LoVo (cell line): ENCODE measurements at regions not wholly inside any gene's neighbourhood (a gene's known extent, or its start where the extent isn't known, plus 50 kb on each side); places are given as distances from the start of the nearest gene placed in this dataset.
"Not testable (repeated sequence)": the region's sequence is repeated elsewhere in the genome, so short reads cannot be mapped to it uniquely, and the experiment has no call there.

Experiments
- DNase-seq: peaks from one replicate; pipeline ENCODE4 v3.0.0-alpha.2; 2016; ENCODE audit warnings: low spot score

DNA sequence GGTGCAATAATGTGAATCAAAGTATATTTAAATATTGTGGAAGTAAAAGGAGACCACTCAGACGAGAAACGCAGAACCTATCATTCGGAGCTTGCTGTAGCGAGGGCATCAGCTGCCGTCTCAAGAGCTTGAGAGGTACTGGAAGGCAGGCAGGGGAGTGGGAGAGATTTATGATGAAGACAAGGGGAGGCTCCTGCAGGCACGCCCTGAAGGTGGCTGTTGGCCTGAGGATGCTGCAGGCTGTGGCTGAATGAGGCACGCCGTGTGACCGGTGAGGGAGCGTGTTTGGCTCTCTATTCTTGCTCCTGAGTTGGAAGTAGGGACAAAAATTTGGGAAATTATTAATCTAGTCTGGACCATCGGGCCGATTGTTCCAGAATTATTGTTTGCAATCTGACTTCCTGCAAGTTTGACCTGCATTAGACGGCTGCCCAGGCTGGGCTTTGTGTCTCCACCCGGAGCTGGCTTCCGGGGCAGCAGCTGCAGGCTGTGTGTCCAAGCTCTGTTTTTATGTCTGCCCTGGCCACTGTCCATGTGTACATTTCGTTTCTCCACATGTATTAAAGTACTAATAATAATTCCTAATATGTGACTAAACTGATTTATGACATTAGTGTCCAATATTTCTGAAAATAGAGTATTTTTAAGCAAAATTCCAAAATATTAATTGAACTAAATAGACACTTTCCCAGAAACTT is 91.1 kb upstream of the ANKRD10 start:
- no peak for DNase-seq

DNA sequence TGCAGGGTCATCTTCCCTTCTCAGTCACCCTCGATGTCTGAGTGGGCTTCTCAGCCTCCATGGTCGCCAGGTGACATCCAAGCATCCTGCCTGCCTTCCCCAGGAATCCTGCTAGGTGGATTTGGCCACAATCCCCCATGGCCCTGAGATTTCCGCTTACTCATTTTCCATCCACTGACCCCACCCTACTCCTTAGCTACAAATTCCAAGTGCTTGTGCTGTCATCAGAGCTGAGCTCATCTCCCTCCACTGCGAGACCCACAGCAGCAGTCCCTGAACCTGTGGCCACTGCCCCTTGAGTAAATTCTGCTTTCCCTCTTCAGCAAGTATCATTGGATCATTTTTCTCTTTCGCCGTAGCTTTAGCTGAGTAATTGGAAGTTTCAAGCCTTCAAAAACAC is 90.5 kb upstream of the ANKRD10 start:
- no peak for DNase-seq

DNA sequence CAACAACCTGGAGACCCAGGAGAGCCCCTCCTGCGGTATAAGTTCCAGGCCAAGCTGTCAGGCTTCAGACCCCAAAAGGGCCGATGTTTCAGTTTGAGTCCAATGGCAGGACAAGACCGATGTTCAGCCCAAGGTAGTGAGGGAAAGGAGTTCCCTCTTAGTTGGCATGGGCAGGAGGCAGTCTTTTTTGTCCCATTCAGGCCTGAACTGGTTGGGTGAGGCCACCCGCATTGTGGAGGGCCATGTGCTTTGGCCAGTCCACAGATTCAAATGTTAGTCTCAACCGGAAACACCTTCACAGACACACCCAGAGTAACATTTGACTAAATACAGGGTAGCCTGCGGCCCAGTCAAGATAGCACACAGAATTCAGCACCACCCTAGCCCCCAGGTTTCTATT is 89.6 kb upstream of the ANKRD10 start:
- no peak for DNase-seq

DNA sequence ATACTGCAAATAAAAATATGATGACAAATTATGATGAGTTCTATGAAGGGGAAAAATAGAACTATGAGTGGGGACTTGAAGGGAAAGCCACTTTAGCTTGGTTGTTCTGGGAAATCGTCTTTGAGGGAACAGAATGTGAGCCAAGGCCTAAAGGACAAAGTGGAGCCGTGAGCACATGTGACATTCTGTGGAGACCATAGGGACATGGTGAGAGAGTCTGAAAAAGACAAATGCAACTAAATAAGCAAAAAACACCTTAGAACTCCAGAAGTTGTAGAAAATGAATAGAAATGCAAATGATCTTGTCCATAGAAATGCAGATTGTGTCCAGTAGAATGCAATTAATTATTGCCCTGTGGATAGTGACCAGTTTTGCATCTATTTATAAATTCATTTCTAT is 86.8 kb upstream of the ANKRD10 start:
- no peak for DNase-seq

DNA sequence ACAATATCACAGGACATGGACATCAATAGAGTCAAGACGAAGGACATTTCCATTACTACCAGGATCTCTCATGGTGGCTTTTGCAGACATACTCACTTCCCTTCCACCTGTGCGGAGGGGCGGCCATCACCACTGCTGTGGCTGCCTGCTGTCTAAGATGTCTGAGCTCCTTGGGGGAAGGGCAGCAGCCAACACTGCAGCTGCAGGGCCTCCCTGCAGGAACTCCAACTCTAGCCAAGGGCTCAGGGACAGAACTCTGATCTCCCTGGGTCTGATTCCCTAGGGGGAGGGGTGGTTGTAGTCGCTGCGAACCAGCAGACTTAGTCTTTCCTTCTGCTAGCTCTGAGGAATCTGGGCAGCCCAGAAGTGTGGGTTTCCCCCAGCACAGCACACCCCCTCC is 78.9 kb upstream of the ANKRD10 start:
- DNase-seq, result no peak

DNA sequence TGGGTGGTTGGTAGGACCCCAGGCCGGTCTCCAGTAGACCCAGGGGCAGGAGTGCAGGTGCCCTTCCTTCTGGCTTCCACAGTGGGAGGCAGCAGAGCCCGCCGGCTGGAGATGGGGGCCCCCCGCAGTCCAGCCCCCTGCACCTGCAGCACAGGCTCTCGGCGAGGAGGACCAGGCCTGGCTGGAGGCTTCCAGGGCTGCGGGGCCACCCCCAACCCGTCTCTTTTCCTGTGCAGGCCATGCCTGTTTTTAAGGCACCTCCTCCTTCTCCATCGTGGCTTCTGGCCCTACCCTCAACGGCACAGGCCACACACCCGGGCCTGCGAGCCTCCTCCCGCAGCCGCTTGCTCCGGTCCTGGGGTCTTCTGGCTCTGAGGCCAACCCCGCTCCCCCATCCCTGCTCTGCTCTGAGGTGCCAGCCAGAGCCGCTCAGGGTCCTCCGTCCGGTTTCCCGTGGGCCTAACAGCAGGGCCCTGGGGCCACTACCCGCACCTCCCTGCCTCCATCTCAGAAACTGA is 77.2 kb upstream of the ANKRD10 start:
- DNase-seq, result no peak

DNA sequence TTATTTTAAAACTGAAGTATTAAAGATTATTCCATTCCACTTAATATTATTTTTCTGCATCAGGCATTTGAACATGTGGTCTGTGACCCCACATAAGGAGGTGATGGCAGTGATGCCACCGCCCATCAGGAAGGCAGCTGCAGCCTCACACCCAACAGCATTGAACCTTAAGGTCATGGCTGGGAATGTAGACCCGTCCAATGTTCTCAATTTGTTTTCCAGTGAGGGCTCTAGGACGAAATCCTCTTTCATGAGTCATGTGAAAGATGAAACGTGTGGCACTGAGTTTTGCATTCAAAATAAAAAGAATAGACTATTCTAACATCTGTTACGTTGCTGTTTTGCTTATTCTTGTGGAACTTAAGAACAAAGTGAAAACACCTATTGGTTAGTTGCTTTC is 74.5 kb upstream of the ANKRD10 start:
- no peak for DNase-seq

DNA sequence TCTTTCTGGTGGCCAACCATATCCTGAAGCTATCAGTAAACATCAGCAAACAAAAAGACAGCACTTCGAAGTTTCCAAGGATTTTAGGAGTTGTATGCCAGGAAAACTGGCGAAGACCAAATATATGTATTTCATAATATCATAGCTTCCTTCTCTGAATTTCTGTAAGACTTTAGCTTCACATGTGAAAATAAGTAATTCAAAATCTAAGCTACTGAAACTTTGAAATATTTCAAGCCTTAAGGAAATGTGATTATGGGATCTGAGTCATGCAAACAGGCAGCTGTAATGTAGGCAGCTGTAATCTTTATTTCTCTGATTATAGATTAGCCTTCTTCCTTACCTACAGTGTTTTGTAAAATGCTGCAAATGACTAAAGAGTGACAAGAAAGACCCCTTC is 70.7 kb upstream of the ANKRD10 start:
- DNase-seq, result no peak

DNA sequence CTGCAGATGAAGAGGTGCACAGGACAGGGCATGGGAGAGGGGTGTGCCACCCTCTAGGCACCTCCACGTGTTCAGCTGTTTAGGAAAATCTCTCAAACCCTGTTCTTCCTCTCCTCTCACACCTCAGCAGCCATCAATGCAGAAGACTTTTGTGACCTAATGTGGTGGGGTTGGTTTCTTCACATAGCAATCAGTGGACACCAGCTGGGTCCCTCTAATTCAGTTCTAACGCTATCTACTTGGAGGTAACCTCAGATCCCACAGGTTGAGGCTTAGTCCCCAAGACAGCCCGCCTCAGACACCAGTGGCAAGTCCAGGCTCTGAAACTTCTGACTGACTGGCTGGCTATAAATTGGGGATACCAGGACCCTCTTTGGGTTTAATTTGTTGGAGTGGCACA is 69.9 kb upstream of the ANKRD10 start:
- no peak for DNase-seq

DNA sequence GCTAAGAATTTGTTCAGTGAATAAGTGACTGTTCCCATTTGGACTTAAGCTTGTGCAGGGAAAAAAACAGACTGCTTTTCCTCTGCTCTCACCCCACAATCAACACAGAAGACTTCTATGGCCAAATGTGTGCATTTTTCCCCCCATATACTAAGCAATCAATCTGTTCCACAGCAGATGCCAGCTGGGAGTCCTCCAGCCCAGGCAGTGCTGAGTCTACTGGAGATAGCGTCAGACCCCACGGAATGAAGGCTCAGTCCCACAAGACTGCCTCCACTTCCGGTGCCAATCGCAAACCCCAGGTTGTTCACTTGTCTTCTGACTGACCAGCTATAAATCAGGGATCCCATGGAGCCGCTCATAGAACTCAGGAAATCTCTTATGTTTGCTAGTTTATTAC is 69.5 kb upstream of the ANKRD10 start:
- DNase-seq, result no peak

DNA sequence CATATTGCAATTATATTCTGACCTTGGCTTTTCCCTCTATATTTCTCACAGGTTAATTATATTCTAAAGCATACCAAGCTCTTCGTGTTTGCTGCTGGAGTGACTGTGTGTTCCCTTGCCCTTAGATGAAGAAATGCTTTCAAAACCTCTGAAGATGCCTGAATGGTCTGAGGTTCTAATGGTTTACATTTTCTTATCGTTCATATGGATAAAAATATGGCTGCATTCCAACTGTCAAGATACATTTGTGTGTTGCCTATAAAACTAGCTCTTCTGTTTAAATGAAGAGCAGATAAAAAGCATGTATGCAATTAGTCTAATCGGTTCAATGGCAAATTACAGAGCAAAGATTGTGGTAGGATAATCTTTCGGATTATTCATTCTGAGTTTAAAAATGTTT is 68.4 kb upstream of the ANKRD10 start:
- DNase-seq, result no peak

DNA sequence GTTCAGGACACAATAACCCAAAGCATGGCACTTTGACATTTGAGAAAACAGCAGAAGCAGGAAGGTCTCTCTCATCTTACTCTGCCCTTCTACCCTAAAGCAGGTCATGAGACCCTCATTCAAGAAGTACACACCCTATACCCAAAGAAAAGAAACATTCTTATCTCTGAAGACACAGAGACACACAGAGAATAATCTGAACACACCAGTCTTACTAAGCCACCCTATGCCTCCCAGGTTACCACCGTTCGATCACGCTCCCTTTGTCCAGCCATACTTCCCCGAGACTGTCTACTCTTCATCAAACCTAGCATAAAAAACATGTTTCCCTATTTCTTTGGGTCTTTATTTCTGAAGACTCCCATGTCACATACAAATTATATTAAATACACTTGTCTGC is 66.5 kb upstream of the ANKRD10 start:
- no peak for DNase-seq

DNA sequence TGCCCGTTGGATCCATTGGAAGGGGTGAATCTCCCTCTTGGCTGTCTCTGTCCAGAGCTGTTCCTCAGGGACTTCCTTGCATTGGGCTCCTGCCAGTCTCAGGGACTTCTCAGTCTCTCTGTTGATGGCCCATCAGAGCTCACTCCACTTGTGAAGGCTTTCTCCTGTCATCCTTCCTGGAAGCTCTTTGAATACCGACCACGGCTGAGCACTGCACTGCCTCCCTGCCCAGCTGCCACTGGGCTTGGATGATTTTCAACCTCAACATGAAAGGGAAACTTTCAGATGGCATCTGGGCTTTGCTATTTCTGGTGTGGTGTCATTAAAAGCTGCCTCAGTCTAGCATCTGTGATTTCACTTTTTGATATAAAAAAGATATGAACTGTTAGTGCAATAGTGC is 66.1 kb upstream of the ANKRD10 start:
- no peak for DNase-seq

DNA sequence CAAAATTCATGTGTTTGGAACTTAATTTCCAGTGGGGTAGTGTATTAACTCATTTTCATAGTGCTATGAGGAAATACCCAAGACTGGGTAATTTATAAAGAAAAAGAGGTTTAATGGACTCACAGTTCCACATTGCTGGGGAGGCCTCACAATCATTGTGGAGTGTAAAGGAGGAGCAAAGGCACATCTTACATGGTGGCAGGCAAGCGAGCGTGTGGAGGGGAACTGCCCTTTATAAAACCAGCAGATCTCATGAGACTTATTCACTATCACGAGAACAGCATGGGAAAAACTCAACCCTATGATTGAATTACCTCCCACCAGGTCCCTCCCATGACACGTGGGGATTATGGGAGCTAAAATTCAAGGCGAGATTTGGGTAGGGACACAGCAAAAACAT is 64.3 kb upstream of the ANKRD10 start:
- not testable (repeated sequence) for DNase-seq

DNA sequence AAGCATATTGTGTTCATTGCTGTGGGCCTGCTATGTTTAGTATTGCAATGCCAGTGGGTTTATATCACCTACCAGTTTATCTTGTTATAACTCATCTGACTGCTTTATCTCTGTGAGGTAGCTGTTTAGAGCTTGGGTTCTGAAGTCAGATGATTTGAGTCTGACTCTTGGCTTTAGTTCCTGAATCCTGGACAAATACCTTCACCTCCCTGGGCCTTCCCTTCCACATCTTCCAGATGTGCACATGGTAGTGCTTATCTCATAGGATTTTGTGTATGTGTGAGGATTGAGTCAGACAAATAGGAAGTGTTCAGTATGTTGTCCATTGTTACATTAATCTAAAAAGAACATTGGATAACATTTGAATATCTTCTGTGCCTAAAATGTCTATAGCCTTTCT is 63.5 kb upstream of the ANKRD10 start:
- no peak for DNase-seq

DNA sequence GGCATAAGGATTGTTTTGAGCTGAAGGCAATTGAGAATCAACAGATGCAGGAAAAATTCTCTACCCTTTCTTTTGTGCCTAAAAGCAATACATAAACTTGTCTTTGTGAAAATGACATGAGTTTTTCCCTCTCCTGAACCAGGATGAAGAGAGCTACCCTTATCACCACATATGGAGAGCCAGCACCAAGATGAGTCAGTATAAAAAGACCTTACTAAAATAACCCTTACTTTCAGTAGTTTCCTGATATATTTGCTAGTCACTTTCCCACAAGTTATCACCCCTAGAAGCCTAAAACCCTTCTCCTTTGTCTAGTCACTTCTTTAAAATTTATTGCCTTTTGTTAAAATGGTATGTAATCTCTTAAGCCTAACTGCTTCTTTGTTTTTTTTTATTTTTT is 61.9 kb upstream of the ANKRD10 start:
- DNase-seq, result no peak

DNA sequence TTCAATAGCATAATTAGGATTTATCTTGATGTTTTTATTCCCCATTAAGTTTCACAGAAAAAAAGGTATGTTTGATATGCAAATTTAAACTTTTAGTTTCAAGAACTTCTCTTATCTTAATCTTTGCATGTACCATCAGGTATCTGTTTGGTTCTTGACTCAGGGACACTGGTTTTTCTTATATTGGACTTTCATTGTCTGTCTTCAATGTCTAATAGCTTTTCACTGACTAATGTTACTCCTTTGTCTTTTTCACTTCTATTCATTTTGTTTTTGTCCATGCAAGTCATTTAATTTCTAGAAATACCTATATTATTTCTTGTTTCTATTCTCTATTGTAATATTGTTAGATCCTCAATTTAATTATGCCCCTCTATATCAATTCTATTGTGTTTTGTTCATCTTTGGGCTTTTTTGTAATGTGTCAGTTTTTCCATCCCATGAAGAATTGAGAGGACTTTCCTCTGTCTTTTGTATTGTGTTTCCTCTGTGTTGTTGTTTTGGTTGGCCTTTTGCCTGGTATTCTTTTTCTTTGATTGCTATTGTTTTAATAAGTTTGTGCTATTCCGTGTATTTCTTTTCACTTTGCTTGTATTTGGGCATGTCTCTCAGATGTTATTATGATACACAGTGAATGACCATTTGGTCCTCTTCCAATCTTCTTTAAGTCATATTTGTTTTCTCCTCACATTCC is 58.3 kb upstream of the ANKRD10 start:
- no peak for DNase-seq

DNA sequence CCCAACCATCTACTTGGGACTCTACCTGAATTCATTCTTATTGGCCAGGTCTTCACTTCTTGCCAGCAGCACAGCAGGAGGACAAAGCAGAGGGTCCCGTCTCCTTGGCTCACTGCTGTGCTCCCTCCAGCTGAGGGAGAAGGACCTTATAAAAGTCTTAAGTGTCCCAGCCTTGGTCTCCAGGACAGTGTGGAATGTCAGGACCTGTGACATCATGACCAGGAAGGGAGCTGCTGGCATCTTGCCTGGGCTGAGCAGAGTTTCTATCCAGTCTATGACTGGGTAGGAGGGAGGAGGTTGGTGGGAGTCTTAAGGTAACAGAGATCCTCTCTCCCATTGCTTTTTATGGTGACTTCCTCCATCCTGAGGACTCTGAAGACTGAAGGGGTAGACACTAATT is 56.6 kb upstream of the ANKRD10 start:
- peak; percentile 32 for DNase-seq

DNA sequence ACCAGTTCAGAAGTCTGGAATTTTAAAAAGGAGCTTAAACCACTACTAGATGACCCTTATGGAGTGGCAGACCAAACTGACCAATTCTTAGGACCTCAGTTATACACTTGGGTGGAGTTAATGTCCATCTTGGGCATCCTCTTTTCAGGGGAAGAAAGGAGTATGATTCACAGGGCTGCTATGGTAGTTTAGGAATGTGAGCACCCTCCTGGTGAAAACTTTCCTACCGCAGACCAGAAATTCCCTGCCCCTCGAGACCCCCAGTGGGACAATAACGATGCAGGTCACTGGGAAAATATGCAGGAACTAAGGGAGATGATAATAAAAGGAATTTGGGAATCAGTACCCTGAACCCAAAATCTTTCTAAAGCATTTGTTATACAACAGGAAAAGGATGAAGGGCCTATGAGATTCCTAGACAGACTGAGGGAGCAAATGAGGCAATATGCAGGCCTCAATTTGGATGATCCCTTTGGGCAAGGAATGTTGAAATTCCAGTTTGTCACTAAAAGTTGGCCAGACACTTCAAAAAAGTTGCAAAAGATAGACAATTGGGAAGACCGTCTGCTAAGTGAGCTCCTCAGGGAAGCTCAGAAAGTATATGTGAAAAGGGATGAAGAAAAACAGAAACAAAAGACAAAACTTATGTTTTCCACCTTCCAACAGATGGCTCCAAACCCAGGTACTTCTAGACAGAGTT is 52.4 kb upstream of the ANKRD10 start:
- DNase-seq, result not testable (repeated sequence)

DNA sequence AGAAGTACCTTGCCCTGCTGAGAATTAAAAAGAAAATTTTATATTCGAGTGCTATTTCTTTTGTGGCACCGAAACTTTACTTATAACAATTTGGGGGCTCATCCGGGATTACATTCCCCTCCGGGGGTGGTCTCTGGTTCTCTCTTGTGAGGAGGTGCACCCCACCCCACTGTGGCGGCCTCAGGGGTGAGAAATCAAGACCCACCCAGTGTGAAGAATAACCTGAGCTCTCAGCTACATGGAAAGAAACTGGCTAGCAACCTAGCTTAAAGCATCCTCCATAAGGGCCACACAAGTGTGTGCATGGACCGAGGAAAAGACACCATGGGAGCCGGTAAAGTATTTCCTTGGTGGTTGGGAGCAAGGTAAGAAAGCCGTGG is 50.9 kb upstream of the ANKRD10 start:
- DNase-seq, result no peak

DNA sequence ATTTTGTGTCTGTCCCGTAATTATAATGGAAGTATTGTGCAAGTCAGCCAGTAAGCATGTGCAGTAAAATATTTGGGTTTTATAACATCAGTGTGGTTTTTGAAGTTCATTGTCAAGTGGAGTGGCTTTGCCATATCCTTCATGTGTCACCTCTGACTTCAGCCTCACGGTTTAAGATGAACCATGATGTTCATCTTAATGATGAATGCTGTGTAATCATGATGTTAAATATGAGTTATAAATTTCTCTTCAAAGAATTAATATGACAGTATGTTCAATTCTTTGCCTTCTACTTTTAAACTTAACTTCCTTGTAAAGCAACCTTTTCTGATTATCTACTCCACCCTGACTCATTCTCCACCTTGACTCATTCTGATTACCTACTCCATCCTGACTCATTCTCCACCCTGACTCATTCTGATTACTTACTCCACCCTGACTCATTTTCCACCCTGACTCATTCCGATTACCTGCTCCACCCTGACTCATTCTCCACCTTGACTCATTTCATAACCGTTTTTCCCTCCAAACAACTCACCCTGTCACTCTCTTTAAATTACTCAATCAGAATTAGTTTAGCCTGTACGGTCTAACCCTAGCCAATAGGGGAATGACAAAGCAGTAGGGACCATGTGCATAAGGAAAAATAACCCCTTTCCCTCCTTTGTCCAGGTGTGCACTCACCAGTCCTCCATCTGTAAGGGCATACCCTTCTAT is 50.3 kb upstream of the ANKRD10 start:
- DNase-seq, result peak; percentile 85
